Endometrial microvascular endothelial cells (primary cell): ENCODE measurements at regions not wholly inside any gene's neighbourhood (a gene's known extent, or its start where the extent isn't known, plus 50 kb on each side); places are given as distances from the start of the nearest gene placed in this dataset.

Source experiments
- in situ Hi-C: cut with HindIII; loops from 2 replicates; pipeline ENCODE4 v1.10.0; 2017; ENCODE audit warnings: low sequenced_read_pairs, low pct_unique_long_range_greater_than_20kb; ENCODE audit errors: inconsistent ontology term

DNA sequence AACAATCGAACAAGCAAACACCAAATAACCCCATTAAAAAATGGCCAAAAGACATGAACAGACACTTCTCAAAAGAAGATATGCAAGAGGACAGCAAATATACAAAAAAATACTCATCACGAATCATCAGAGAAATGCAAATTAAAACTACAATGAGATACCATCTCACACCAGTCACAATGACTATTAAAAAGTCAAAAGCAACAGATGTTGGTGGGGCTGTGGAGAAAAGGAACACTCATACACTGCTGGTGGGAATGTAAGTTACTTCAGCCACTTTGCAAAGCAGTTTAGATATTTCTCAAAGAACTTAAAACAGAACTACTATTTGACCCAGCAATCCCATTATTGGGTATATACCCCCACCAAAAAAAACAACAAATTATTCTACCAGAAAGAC lies 51.3 kb upstream of the FLI1 start:
- in situ Hi-C loops = loop anchor here (25.0 kb wide), 2 partner anchors 330 to 455 kb away; no protein-coding TSS in a partner anchor

GRCh38 chr11:128643661-128644317 lies 50.1 kb upstream of the FLI1 start:
- in situ Hi-C loops = loop anchor here (25.0 kb wide), 2 partner anchors 331 to 456 kb away; no protein-coding TSS in a partner anchor
